HG03469 (cell line): ENCODE measurements at regions not wholly inside any gene's neighbourhood (a gene's known extent, or its start where the extent isn't known, plus 50 kb on each side); places are given as distances from the start of the nearest gene placed in this dataset.
A peak's percentile ranks its signal among the peaks of the same experiment; 100 is the strongest.
"Not testable (repeated sequence)": the region's sequence is repeated elsewhere in the genome, so short reads cannot be mapped to it uniquely, and the experiment has no call there.

ENCODE experiments used
- ATAC-seq: cut with Tn5 transposase; IDR thresholded peaks from one replicate; pipeline ENCODE4 v1.9.1; 2021; ENCODE audit warnings: mild to moderate bottlenecking, moderate library complexity, moderate number of reproducible peaks; ENCODE audit not compliant: unreplicated experiment

DNA sequence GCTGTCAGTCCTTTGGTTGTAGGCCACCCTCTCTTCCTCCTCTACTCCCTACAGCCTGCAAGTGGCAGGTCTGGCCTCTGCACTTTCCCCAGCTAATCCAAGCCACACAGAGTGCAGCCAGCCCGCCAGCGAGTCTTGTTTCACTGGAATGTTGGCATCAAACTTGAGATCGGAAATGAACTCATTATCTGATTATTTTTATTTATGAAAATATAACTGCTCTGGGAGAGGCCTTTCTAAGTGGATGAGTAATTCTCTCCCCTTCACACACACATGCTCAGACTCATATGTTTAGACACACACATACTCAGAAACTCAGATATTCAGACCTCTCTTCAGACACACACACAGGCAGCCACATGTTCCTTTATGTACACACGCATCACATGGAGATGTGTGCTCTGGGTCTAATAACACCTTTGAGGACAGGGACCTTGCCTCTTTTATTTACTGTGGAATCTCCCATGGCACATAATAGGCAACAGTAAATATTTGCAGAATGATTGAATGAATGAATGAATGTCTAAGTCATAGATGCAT lies 151.3 kb downstream of the ZFP36L2 start:
- no peak for ATAC-seq

DNA sequence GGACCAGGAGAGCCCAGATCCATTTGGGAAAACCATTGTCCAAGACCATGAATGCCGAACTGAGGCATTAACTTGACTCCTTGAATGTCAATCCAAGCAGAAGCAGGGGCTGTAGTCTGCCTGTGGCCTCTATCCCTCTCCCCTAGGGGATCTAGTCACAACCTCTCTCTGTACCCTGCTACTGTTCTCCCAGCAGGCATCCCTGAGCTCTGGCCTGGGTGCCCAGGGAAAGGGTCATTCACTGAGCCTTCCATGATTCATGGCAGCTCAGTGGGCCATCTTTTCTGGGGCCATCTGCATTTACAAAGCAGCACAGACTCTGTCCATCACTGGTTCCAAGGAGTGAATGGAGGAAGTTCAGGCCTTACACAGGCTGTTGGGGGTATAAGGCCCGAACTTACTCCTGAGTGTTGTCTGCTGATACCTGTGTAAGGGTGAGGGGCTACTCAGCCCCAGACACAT lies 151.8 kb downstream of the ZFP36L2 start:
- ATAC-seq = no peak

DNA sequence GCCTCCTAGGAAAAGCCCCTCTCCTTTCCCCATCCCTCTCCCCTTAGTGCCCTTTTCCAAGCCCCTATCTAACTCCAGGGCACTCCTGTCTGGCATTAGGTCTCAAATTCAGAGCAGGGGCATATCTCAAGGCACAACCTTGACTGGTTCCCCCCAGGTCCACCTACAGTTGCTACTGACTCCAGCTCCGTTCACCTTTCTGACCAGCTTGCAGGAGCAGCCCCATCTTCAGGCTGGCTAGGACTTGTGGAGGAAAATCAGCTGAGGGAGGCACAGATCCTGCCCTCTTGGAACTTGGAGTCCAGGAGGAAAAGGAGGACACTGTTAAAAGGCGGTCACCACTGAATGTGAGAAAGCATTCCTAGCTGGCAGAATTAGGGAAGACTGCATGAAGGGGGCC lies 152.4 kb downstream of the ZFP36L2 start:
- no peak for ATAC-seq

DNA sequence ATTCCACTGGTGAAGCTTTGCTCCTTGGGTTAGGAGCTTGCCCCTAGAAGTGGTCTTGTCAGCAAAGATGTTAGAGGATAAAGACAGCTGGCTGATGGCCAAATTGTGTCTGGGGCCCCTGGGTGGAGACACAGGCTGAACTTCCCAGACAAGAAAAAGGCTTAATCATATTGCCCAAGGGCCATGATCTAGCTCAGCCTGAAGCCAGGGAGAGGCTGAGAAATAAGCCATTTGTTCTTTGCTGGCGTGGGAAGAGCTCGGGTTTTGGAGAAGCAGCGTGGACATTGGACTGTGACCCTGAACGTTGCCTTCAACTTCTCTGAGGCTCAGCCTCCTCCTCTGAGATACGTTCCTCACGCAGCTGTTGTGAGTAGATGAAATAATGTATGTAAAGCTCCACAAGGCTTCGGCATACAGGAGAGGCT lies 153.0 kb downstream of the ZFP36L2 start:
- ATAC-seq = no peak

DNA sequence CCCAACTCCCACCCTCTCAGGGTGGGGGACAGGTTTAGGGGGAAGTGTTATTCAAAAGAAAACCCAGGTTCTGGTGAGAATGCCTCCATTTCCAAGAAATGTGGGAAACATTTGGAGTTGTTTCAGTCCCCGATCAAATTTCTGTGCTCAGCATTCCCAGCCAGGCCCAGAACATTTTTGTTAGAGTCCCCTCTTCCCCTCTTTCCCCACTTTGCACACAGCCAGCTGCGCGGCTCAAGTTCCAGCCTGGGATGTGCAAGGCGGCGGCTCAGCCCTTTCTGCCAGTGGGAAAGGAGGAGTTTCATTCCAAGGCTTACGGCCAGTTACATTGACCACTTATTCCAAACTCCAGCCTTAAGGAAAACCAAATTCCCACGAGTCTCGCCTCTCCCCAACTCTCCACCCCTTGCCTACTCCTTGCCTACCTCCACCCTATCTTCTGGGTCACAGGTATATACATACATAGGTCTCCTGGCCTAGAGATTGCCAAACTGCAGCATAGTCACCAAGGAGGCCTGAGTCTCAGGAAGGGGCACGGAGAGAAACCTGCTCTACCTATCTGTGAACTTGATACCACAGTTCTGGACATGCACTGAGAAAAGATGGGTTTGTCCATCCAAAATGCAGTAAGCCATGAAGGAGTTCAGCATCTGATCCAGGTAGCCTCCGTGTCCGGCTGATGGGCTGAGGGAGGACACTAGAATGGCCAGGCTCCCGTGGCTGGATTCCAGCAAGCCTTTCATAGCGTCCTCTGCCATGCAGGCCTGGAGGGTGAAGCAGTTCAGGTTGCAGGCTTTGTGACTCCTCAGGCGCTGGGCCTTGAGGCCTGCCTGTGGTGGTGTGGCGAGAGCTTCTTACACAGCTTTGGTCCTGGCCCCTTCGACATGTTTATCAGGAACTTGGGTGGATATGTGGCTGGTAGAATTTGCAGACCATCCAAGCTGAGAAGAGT lies 154.5 kb downstream of the ZFP36L2 start:
- ATAC-seq = no peak

DNA sequence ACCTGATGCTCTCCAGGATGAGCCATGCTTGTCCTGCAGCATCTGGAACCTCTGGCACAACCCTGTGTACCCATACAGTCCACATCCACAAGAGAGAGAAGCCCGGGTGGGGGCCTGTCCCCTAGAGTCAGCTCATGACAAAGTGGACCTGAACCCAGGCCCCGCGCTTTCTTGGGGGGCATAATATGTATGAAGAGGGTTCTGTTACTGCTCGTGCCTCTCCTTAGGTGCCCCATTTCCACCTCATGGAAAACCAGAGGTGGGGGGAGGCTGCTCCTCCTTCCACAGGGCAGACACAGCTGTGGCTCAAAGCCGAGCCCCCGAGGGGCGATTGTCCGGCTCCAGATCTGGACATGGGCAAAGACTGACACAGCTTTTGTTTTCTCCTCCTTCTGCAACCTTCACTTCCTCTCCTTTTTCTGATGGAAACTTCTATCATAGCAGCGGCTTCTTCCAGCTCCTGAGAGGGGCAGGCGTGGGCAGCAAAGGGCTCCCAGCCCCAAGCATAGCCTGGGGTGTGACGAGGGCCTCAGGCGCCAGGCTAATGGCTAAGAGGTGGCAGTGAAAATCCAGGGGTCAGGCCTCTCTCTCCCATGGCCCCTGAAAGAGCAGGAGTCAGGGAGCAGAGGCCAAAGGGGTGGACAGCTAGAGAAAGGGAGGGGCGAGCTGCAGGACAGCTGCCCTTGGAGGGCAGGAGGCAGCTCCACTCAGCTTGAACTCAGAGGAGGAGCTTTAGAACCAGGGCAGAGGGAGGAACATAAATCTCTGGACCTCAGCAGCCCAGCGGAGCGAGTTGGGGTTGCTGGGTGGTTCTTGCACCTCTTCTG lies 155.5 kb downstream of the ZFP36L2 start:
- ATAC-seq = no peak

DNA sequence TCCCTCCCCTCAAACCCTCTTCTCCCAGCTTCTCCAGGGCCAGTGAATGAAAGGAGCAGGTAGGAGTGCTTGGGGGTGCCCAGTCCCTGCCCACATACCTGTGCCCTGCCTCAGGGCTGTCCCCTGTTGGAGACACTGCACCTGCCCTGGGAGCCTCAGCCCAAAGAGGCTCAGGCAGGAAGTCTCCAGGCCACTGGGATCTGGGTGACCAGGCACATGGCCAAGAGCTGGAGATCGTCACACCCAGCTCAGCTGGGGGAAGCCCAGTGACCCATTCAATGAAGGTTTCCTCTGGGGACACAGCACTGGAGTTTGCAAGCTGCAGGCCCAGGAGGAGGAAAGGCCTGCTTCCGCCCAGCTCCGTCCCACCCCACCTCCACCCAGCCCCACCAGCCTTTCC lies 156.4 kb downstream of the ZFP36L2 start:
- no peak for ATAC-seq

DNA sequence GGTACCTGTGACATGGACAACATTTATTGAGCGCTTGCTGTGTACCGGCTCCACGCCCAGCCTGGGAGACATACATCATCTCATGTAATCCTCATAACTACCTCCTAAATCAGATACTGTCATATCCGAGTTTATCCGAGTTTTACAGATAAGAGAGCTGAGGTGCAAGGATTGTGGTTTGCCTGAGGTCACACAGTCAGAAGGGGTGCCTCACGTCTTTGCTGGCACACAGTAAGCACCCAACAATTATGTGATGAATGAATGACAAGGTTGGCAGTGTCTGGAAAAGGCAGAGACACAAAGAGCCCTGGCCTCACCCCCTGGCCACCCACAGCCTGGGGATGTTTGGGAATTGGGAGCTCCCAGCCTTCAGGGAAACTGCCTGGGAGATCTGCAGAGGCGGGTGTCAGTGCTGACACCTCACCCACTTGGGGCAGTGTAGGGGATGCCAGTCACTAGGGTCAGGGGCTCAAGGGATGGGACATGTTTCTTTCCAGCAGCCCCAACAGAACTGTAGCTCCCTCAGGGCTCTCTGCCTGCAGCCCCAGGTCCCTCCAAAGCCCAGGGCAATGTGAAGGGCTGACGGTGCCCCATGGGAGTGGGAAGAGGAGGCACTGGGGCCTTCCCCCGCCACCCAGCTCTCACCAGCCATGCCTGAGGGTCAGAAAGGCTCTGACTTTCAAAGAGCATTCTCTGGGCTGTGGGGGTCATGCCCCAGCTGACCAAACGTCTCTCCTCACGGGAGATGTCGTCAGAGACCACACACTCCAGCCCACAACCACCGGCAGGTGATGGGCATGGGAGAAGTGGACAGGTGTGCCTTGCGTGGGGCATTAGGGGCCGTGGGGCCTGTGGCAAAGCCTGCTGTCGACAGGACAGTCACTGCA lies 157.5 kb downstream of the ZFP36L2 start:
- no peak for ATAC-seq

DNA sequence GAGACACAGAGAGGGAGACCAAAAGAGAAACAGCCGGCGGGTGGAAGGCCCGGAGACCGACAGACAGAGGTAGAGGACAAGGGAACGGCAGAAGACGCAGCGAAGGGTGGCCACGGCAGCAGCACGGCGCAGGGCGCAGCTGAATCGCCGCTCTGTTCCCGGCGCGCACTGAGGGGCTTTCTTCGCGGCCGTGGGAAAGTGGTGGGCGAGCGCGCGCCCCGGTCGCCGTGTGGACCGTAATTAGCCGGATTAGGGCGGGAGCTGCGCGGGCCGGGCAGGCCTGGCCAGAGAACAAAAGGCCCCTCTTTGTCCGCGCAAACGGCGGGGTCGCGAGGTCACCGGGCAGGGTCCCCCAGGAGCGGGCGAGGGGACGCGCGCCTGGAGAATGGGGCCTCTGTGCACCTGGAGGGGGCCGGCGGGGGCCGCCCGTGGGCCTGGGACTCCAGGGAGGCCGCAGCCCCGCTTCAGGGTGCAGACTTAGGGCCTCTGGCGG lies 158.3 kb downstream of the ZFP36L2 start:
- no peak for ATAC-seq

DNA sequence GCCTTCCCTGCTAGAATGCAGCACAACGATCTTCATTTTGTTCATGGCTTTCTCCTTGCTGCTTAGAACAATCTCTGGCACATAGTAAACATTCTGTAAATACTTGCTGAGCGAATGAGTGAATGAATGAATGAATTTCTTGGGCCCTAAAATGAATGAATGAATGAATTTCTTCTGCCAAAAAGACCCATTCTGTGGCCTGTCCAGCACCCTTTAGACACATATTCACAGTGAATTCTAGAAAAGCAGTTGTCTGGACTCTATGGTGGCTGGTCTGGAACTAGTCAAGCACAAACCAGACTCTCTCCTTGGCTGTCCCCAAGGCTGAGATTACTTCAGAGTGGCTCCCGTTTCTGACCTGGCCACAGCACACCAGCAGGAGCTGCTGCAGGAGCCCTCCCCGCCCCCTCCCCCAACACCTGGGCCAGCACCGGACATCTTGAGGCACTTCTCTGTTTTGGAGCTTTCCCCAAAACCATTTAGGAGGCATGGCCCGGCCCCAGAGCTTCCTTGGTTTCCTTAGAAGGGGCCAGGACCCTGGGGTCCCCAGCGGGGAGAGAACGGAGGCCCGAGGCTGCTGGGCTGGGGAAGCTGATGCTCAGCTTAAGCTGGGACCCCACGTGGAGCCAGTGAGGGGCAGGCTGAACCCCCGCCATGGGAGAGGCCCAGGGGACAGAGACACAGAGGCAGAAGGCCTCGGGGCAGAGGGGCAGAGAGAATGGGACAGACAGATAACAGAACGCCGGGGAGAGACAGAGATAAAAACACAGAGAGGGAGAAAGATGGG lies 159.0 kb downstream of the ZFP36L2 start:
- no peak for ATAC-seq

DNA sequence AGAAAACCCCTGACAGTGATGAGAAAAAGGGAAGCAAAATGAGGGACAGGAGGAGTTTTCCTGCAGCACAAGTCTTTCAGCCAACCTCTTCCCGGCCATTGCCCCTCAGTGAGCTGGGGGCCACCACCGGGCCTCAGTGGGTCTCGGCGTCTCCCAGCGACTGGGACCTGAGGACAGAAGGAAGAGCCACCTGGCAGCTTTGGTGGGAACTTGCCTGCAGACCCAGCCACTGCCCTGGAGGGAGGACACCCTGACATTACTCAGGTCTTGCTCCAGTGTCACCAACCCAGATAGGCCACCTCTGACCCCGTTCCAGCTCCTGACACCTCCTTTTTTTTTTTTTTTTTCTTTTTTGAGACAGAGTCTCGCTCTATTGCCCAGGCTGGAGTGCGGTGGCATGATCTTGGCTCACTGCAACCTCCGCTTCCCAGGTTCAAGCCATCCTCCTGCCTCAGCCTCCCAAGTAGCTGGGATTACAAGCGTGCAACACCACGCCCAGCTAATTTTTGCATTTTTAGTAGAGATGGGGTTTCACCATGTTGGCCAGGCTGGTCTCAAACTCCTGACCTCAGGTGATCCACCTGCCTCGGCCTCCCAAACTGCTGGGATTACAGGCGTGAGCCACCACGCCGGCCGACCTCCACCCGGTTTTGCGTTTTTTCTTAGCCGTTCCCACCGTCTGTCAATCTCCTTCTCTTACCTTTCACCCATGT lies 159.7 kb downstream of the ZFP36L2 start:
- not testable (repeated sequence) for ATAC-seq

DNA sequence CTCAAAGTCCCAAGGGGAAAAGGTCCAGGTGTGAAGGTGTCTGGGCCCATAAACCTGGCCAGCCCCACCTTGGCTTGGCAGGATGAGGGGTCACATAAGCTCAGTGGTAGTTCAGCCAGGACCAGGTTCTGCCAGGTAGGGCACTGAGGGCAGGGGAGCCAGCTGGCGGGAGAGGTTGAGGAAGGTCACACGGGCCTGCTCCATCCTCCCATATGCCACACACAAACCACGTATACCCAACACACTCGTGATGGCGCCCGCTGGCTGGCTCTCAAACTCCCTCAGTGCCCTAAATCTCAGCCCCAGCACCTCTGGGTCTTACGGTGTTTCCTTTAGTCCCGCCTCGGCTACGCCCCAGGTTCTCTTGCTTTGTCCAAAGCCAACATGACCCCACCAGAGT lies 160.5 kb downstream of the ZFP36L2 start:
- ATAC-seq = no peak

DNA sequence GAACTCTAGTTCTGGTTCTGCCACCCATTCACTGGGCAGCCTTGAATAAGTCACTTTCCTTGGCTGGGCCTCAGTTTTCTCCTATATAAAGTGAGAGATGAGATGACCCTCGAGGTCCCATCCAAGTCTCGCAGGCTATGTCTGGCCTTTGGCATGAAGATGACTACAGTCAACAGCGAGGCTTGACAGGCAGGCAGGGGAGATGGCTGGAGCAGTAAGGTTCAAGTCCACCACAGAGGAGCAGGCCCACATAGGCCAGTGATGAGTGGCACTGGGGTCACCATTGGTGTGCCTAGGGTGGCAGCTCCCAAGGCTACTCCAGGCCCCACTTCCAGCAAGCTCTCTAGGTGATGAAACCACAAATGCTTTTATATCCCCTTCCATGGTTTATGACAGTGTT lies 161.4 kb downstream of the ZFP36L2 start:
- no peak for ATAC-seq

DNA sequence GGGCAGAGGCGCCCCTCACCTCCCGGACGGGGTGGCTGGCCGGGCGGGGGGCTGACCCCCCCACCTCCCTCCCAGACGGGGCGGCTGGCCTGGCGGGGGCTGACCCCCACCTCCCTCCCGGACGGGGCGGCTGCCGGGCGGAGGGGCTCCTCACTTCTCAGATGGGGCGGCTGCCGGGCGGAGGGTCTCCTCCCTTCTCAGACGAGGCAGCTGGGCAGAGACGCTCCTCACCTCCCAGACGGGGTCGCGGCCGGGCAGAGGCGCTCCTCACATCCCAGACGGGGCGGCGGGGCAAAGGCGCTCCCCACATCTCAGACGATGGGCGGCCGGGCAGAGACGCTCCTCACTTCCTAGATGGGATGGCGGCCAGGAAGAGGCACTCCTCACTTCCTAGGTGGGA lies 163.3 kb downstream of the ZFP36L2 start:
- ATAC-seq = not testable (repeated sequence)

DNA sequence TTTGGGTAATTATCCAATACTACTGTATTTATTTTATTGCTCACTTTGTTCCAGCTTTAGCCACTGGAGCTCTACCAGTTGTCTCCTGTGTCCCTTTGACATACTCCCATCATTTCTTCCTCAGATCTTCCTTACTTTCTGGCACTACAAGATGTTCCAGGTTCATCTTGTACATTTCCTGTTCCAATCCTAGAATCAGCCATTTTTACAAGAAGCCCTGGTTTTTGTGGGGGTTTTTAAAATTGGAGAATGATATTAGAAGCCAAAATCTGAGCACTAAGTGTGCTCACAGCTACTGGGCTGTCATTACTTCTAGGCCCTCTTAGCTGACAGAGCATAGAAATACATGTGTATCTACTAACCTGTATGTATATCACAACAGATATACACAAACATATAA lies 164.3 kb downstream of the ZFP36L2 start:
- ATAC-seq = no peak

DNA sequence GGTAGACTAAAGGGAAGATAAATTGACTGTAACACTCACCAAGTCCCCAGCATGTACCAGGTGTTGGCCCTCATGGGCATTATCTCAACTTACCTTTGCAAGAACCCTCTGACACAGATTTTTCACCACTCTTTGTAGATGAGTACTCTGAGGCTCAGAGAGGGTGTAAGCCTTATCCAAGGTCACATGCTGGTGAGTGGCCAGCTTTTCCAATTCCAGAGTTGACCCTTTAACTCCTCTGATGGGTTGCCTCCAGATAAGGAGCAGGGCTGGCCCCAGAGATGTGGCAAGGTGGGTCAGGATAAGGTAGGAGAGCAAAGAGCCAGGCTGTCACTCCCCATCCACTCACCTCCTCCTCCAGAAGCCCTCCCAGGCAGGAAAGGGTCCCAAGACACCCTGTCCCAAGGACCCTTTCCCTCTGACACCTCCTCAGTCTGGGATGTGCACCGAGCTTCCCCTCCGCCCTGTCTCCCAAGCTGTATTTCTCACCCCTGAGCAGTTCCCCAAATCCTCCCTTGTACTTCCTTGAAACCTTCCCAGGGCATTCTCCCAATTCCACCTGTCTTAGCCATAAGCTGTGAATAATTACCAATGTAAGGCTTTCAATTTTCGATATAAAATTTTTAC lies 165.9 kb downstream of the ZFP36L2 start:
- ATAC-seq = no peak

DNA sequence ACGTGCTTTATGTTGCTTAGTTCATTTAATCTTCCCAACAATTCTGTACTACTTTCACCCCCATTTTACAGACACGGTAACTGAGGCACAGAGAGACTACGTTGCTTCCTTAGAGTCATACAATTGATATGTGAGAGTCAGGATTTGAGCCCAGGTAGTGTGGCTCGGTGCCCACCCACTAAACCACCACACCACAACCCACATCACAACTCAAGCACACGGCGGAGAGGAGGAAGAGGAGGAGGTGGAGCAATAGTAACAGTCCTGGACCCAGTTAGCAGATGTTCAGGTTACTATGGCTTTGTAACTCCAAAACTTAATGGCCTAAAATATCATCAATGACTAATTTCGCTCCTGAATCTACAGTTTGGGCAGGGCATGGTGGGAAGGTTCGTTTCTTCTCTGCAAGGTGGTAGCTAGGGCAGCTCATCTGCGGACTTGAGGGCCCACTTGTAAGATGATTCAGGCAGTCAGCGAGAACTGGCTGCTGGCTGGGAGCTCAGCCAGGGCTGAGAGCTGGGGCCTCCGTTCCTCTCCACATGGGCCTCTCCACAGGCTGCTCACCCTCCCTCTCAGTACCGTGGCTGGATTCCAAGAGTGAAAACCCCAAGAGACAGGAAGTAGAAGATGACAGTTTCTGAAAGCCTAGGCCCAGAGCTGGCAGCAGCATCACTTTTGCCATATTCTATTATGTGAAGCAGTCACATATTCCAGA lies 167.1 kb downstream of the ZFP36L2 start:
- ATAC-seq = peak; percentile 57

DNA sequence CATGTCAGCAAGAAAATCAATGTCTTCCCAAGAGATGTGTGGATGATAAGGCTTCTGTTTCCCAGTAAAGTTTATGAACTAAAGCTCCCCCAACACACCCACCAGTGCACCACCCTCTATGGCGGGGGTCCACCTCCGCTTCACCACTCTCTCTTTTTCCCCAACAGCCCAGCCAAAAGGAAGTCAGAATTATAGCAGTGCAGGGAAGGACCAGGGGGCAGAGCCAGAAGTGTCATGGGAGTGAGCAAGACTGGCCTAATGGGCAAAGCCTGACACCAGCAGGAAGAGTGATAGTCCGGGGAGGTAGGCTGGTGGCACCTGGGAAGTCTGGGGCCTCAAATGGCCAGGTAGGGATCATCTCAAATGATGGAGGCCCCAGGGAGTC lies 167.7 kb downstream of the ZFP36L2 start:
- no peak for ATAC-seq
